ENCODE measurements at regions not wholly inside any gene's neighbourhood (a gene's known extent, or its start where the extent isn't known, plus 50 kb on each side); places are given as distances from the start of the nearest gene placed in this dataset.

- H3K27ac ChIP-seq = no peak overlapping the region
- H3K9ac ChIP-seq (ENCODE audit: insufficient read length) = no peak overlapping the region
- no peak overlapping the region for H3K4me3 ChIP-seq
- no peaks in the 10 kb centered on the region for H3K9me3 ChIP-seq (ENCODE audit: low read depth, low read length)
- no peak for TF ChIP-seq FOXP2 (optimal IDR thresholded peaks at IDR 0.05; ENCODE audit: control extremely low read depth, extremely low read length, insufficient read depth)
- TF ChIP-seq POLR2AphosphoS5 (IDR thresholded peaks at IDR 0.05; ENCODE audit: borderline replicate concordance, low read depth, low read length) = no peak
- no peak for TF ChIP-seq EZH2 (IDR thresholded peaks at IDR 0.05)
- no peaks in the 10 kb centered on the region for H3K36me3 ChIP-seq (ENCODE audit: insufficient read depth, low read length)
- DNase-seq (ENCODE audit: low read depth, low spot score) = no peak
These were observed 731.0 kb downstream of the SLITRK6 start for GRCh38 chr13:85068231-85068630.

GRCh38 chr13:85040215-85040614 lies 759.0 kb downstream of the SLITRK6 start:
- no peaks in the 10 kb centered on the region for H3K36me3 ChIP-seq (ENCODE audit: insufficient read depth, low read length)
- TF ChIP-seq POLR2AphosphoS5 (IDR thresholded peaks at IDR 0.05; ENCODE audit: borderline replicate concordance, low read depth, low read length) = peak; percentile 38; the same call in 1 of the 2 replicates
- peak; percentile 22 for TF ChIP-seq FOXP2 (optimal IDR thresholded peaks at IDR 0.05; ENCODE audit: control extremely low read depth, extremely low read length, insufficient read depth)
- TF ChIP-seq EZH2 (IDR thresholded peaks at IDR 0.05) = no peak
- no peak overlapping the region for H3K9ac ChIP-seq (ENCODE audit: insufficient read length)
- DNase-seq (ENCODE audit: low read depth, low spot score) = peak; percentile 20
- H3K27ac ChIP-seq = peak overlapping the region; percentile 17; the same call in 1 of the 2 replicates
- peak overlapping the region; percentile 44; the same call in 1 of the 2 replicates for H3K4me3 ChIP-seq
- H3K9me3 ChIP-seq (ENCODE audit: low read depth, low read length) = no peaks in the 10 kb centered on the region

- Histone ChIP-seq H3K27ac (no peak overlapping the region), H3K9ac (ENCODE audit: insufficient read length) (no peak overlapping the region), H3K4me3 (no peak overlapping the region), H3K9me3 (ENCODE audit: low read depth, low read length) (peaks cover 3% of the 10 kb centered on the region; the same call in 1 of the 2 replicates), H3K36me3 (ENCODE audit: insufficient read depth, low read length) (no peaks in the 10 kb centered on the region)
- TF ChIP-seq EZH2 (IDR thresholded peaks at IDR 0.05) = no peak
- no peak for TF ChIP-seq FOXP2 (optimal IDR thresholded peaks at IDR 0.05; ENCODE audit: control extremely low read depth, extremely low read length, insufficient read depth)
- TF ChIP-seq POLR2AphosphoS5 (IDR thresholded peaks at IDR 0.05; ENCODE audit: borderline replicate concordance, low read depth, low read length) = no peak
- no peak for DNase-seq (ENCODE audit: low read depth, low spot score)
These were observed 767.4 kb downstream of the SLITRK6 start for GRCh38 chr13:85031771-85032170.

- DNase-seq (ENCODE audit: low read depth, low spot score) = no peak
- TF ChIP-seq EZH2 (IDR thresholded peaks at IDR 0.05) = no peak
- TF ChIP-seq POLR2AphosphoS5 (IDR thresholded peaks at IDR 0.05; ENCODE audit: borderline replicate concordance, low read depth, low read length) = no peak
- TF ChIP-seq FOXP2 (optimal IDR thresholded peaks at IDR 0.05; ENCODE audit: control extremely low read depth, extremely low read length, insufficient read depth) = no peak
These were observed 771.2 kb downstream of the SLITRK6 start for GRCh38 chr13:85028035-85028434.

GRCh38 chr13:85019121-85019520 lies 780.1 kb downstream of the SLITRK6 start:
- Histone ChIP-seq H3K4me3 (no peak overlapping the region), H3K36me3 (ENCODE audit: insufficient read depth, low read length) (no peaks in the 10 kb centered on the region), H3K27ac (no peak overlapping the region), H3K9me3 (ENCODE audit: low read depth, low read length) (no peaks in the 10 kb centered on the region), H3K9ac (ENCODE audit: insufficient read length) (no peak overlapping the region)
- TF ChIP-seq POLR2AphosphoS5 (IDR thresholded peaks at IDR 0.05; ENCODE audit: borderline replicate concordance, low read depth, low read length) (no peak), EZH2 (IDR thresholded peaks at IDR 0.05) (no peak), FOXP2 (optimal IDR thresholded peaks at IDR 0.05; ENCODE audit: control extremely low read depth, extremely low read length, insufficient read depth) (no peak)
- DNase-seq (ENCODE audit: low read depth, low spot score) = no peak

More at GRCh38 chr13:85028035-85028434, 771.2 kb downstream of the SLITRK6 start:
- Histone ChIP-seq H3K4me3 (no peak overlapping the region), H3K36me3 (ENCODE audit: insufficient read depth, low read length) (no peaks in the 10 kb centered on the region), H3K27ac (no peak overlapping the region), H3K9ac (ENCODE audit: insufficient read length) (no peak overlapping the region), H3K9me3 (ENCODE audit: low read depth, low read length) (peaks cover 3% of the 10 kb centered on the region; the same call in 1 of the 2 replicates)

GRCh38 chr13:85013006-85013405 lies 786.2 kb downstream of the SLITRK6 start:
- Histone ChIP-seq H3K9ac (ENCODE audit: insufficient read length) (no peak overlapping the region), H3K9me3 (ENCODE audit: low read depth, low read length) (no peaks in the 10 kb centered on the region), H3K36me3 (ENCODE audit: insufficient read depth, low read length) (no peaks in the 10 kb centered on the region), H3K4me3 (no peak overlapping the region), H3K27ac (no peak overlapping the region)
- DNase-seq (ENCODE audit: low read depth, low spot score) = no peak
- TF ChIP-seq FOXP2 (optimal IDR thresholded peaks at IDR 0.05; ENCODE audit: control extremely low read depth, extremely low read length, insufficient read depth) = no peak
- TF ChIP-seq POLR2AphosphoS5 (IDR thresholded peaks at IDR 0.05; ENCODE audit: borderline replicate concordance, low read depth, low read length) = no peak
- TF ChIP-seq EZH2 (IDR thresholded peaks at IDR 0.05) = no peak

GRCh38 chr13:85009447-85009846 lies 789.8 kb downstream of the SLITRK6 start:
- no peaks in the 10 kb centered on the region for H3K36me3 ChIP-seq (ENCODE audit: insufficient read depth, low read length)
- no peaks in the 10 kb centered on the region; the same call in 1 of the 2 replicates for H3K9me3 ChIP-seq (ENCODE audit: low read depth, low read length)
- H3K27ac ChIP-seq = no peak overlapping the region
- no peak overlapping the region for H3K4me3 ChIP-seq
- no peak for TF ChIP-seq FOXP2 (optimal IDR thresholded peaks at IDR 0.05; ENCODE audit: control extremely low read depth, extremely low read length, insufficient read depth)
- no peak for TF ChIP-seq EZH2 (IDR thresholded peaks at IDR 0.05)
- no peak for TF ChIP-seq POLR2AphosphoS5 (IDR thresholded peaks at IDR 0.05; ENCODE audit: borderline replicate concordance, low read depth, low read length)
- no peak overlapping the region for H3K9ac ChIP-seq (ENCODE audit: insufficient read length)
- no peak for DNase-seq (ENCODE audit: low read depth, low spot score)

GRCh38 chr13:84999252-84999651 lies 800.0 kb downstream of the SLITRK6 start:
- no peak for DNase-seq (ENCODE audit: low read depth, low spot score)
- TF ChIP-seq POLR2AphosphoS5 (IDR thresholded peaks at IDR 0.05; ENCODE audit: borderline replicate concordance, low read depth, low read length) = no peak
- no peak for TF ChIP-seq EZH2 (IDR thresholded peaks at IDR 0.05)
- no peak for TF ChIP-seq FOXP2 (optimal IDR thresholded peaks at IDR 0.05; ENCODE audit: control extremely low read depth, extremely low read length, insufficient read depth)
- H3K9me3 ChIP-seq (ENCODE audit: low read depth, low read length) = no peaks in the 10 kb centered on the region
- H3K27ac ChIP-seq = no peak overlapping the region
- no peak overlapping the region for H3K9ac ChIP-seq (ENCODE audit: insufficient read length)
- H3K4me3 ChIP-seq = no peak overlapping the region
- H3K36me3 ChIP-seq (ENCODE audit: insufficient read depth, low read length) = no peaks in the 10 kb centered on the region

- no peak overlapping the region for H3K27ac ChIP-seq
- TF ChIP-seq FOXP2 (optimal IDR thresholded peaks at IDR 0.05; ENCODE audit: control extremely low read depth, extremely low read length, insufficient read depth) (no peak), POLR2AphosphoS5 (IDR thresholded peaks at IDR 0.05; ENCODE audit: borderline replicate concordance, low read depth, low read length) (no peak), EZH2 (IDR thresholded peaks at IDR 0.05) (no peak)
- no peaks in the 10 kb centered on the region for H3K36me3 ChIP-seq (ENCODE audit: insufficient read depth, low read length)
These were observed 800.5 kb downstream of the SLITRK6 start for GRCh38 chr13:84998681-84999080.

More at GRCh38 chr13:84998681-84999080, 800.5 kb downstream of the SLITRK6 start:
- H3K4me3 ChIP-seq = no peak overlapping the region
- no peak for DNase-seq (ENCODE audit: low read depth, low spot score)
- no peak overlapping the region for H3K9ac ChIP-seq (ENCODE audit: insufficient read length)
- no peaks in the 10 kb centered on the region for H3K9me3 ChIP-seq (ENCODE audit: low read depth, low read length)
